Tibial artery (tissue), 4 donors: ENCODE measurements at regions not wholly inside any gene's neighbourhood (a gene's known extent, or its start where the extent isn't known, plus 50 kb on each side); places are given as distances from the start of the nearest gene placed in this dataset.

Source experiments
- DNase-seq, 2 donors: peaks; one replicate each; pipeline ENCODE4 v3.0.0-alpha.2; 2019
- H3K27ac ChIP-seq, 2 donors: fragments of 200-600 bp; sonication (generic) in 1 of 2; 1 replicate in 1 of 2; 2 replicates in 1 of 2; pipeline ENCODE4 v1.5.1; 2018 to 2019; ENCODE audit warnings: mild to moderate bottlenecking in 1 of 2
- H3K27me3 ChIP-seq, 2 donors: fragments of 200-600 bp; sonication (generic) in 1 of 2; one replicate each; pipeline versions ENCODE4 v1.5.1 to v1.6.0; 2016 to 2019
- H3K36me3 ChIP-seq, 3 donors: fragments of 200-600 bp; sonication (generic) in 2 of 3; one replicate each; pipeline ENCODE4 v1.5.1; 2016 to 2019; ENCODE audit warnings: mild to moderate bottlenecking in 2 of 3
- H3K4me1 ChIP-seq, 4 donors: fragments of 200-600 bp; sonication (generic) in 2 of 4; 1 replicate in 3 of 4; 2 replicates in 1 of 4; pipeline ENCODE4 v1.5.1; 2016 to 2019
- H3K4me3 ChIP-seq, 2 donors: fragments of 200-600 bp; sonication (generic) in 1 of 2; 1 replicate in 1 of 2; 2 replicates in 1 of 2; pipeline ENCODE4 v1.5.1; 2018 to 2019; ENCODE audit warnings: mild to moderate bottlenecking in 2 of 2
- H3K9me3 ChIP-seq, 3 donors: fragments of 200-600 bp; sonication (generic) in 1 of 3; one replicate each; pipeline ENCODE4 v1.5.1; 2016 to 2019
- CTCF ChIP-seq, 2 experiments: fragments of 200-600 bp in 1 of 2; fragments of 450-650 bp in 1 of 2; IDR thresholded peaks; one replicate each; pipeline ENCODE4 v1.5.1; 2017 to 2019; ENCODE audit warnings: antibody characterized with exemption in 2 of 2, mild to moderate bottlenecking in 1 of 2, moderate library complexity in 1 of 2
- intact Hi-C: fragments of 100-400 bp; cut with DNase I; formaldehyde crosslinking; loops from one replicate; pipeline ENCODE4 v1.15.0; 2023; ENCODE audit warnings: low total_unique reads

DNA sequence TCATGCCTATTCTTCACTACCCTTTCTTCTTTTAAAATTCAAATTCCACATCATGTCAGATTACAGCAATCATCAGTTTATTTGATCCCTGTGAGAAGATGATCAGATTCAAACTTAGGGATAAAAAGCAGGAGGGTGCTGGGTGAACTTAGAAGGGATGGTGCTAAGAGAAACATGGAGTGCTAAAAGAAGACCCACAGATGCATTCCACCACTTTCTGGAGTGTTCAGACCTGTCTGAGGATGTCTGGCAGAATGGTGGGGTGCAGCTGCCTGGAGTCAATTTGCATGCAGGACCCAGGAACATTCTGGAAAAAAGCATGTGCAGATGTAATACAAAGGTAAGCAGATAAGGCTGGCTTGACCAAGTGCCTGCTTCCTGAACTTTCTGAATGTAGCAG lies 372.9 kb upstream of the RUNX1 start:
- no peak for DNase-seq
- Histone ChIP-seq H3K27me3 (no peaks in the 10 kb centered on the region), H3K4me1 (no peaks in the 10 kb centered on the region), H3K4me3 (no peak overlapping the region), H3K36me3 (no peaks in the 10 kb centered on the region), H3K27ac (no peak overlapping the region), H3K9me3 (peaks cover 0 to 5% (median 3%) of the 10 kb centered on the region in 3 donors)
- no peak for TF ChIP-seq CTCF (IDR thresholded peaks at IDR 0.05)
- intact Hi-C loops = no loop called here

DNA sequence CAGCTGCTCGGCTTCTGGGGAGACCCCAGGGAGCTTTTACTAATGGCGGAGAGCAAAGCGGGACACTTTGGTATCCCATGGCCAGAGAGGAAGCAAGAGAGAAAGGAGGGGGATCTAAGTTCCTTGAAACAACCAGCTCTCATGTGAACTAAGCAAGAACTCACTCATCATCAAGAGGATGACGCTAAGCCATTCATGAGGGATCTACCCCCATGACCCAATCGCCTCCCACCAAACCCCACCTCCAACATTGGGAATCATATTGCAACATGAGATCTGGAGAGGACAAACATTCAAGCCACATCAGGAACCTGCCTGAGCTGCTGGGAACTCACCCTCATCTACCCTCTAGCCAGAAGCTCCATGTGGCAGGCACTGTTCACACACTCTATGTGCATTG lies 372.1 kb upstream of the RUNX1 start:
- no peak for DNase-seq
- Histone ChIP-seq H3K4me1 (no peaks in the 10 kb centered on the region), H3K36me3 (no peaks in the 10 kb centered on the region), H3K9me3 (peaks cover 0 to 5% (median 3%) of the 10 kb centered on the region in 3 donors), H3K4me3 (no peak overlapping the region), H3K27ac (no peak overlapping the region), H3K27me3 (no peaks in the 10 kb centered on the region)
- TF ChIP-seq CTCF (IDR thresholded peaks at IDR 0.05) = no peak
- intact Hi-C loops = no loop called here

DNA sequence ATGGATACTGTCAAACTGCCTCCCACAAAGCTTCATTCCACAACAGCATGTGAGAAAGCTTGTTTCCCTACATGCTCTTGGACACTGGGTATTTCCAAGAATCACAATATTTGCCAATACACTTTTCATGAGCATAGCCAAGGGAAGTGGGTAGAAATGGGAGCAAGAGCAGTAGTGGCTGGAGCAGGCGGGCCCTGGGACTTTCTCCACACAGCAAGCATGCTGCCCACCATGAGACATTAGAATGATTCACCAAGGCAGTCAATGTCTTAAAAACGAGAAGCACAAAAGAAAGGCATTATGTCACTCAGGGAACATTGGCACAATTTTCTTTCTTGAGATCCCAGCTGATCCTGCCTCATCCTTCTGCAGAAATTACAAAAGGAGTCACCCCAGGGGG lies 371.6 kb upstream of the RUNX1 start:
- Histone ChIP-seq H3K36me3 (no peaks in the 10 kb centered on the region), H3K4me1 (no peaks in the 10 kb centered on the region), H3K27me3 (no peaks in the 10 kb centered on the region), H3K4me3 (no peak overlapping the region), H3K27ac (no peak overlapping the region), H3K9me3 (peaks cover 0 to 5% (median 3%) of the 10 kb centered on the region in 3 donors)
- intact Hi-C loops = no loop called here
- no peak for TF ChIP-seq CTCF (IDR thresholded peaks at IDR 0.05)
- DNase-seq = no peak

DNA sequence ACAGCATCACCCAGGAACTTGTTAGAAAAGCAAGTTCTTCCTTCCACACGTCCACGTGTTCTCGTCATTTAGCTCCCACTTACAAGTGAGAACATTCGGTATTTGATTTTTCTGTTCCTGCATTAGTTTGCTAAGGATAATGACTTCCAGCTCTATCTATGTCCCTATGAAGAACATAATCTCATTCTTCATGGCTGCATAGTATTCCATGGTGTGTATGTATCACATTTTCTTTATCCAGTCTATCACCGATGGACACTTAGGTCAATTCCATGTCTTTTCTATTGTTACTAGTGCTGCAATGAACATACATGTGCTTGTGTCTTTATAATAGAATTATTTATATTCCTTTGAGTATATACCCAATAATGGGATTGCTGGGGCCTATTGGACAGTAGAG lies 368.7 kb upstream of the RUNX1 start:
- H3K4me1 ChIP-seq = no peaks in the 10 kb centered on the region
- no peaks in the 10 kb centered on the region for H3K36me3 ChIP-seq
- TF ChIP-seq CTCF (IDR thresholded peaks at IDR 0.05) = no peak
- no peak overlapping the region for H3K4me3 ChIP-seq
- H3K27ac ChIP-seq = no peak overlapping the region
- DNase-seq = no peak
- intact Hi-C loops = no loop called here
- peaks cover 0 to 5% (median 3%) of the 10 kb centered on the region in 3 donors for H3K9me3 ChIP-seq
- H3K27me3 ChIP-seq = no peaks in the 10 kb centered on the region

DNA sequence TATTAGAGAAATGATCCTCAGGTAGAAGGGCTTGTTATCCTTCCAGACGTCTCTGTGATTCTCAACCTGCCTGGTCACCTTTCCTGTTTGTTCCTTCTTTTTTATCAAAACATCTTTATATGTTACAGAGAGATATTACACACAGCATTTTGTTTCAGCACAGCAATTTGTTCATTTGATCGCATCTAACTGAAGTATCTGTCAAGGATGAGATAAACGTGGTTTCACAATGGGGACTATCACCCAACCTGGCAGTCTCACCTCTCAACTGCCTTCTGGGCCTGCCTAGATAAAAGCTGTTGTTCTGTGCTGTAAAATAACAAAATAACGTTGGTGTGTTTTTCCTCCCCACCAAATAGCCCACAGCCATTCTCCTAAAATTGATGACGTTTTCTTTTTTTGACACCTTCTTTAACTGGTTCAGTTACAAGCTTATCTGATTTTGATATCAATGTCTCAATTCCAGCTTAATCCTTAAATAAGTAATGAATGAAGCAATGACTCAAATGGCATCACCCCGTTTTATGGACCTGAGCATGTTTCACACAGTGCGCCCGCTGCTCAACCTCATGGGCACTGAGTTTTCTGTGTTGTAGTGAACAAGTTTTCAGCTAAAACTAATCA lies 367.9 kb upstream of the RUNX1 start:
- Histone ChIP-seq H3K4me1 (no peaks in the 10 kb centered on the region), H3K9me3 (peaks cover 0 to 4% (median 3%) of the 10 kb centered on the region in 3 donors), H3K36me3 (no peaks in the 10 kb centered on the region), H3K4me3 (no peak overlapping the region), H3K27ac (no peak overlapping the region), H3K27me3 (no peaks in the 10 kb centered on the region)
- DNase-seq = no peak
- intact Hi-C loops = no loop called here
- no peak for TF ChIP-seq CTCF (IDR thresholded peaks at IDR 0.05)
